HL-60 (cell line): ENCODE measurements at regions not wholly inside any gene's neighbourhood (a gene's known extent, or its start where the extent isn't known, plus 50 kb on each side); places are given as distances from the start of the nearest gene placed in this dataset.

Experiments
- DNase-seq, 2 experiments: peaks; one replicate each; pipeline ENCODE4 v3.0.0-alpha.2; 2010 to 2020; ENCODE audit warnings: low read depth in 1 of 2, low spot score in 1 of 2
- H3K27ac ChIP-seq: fragments of 250-450 bp; sonication (Bioruptor Pico); replicated peaks from 2 replicates; pipeline ENCODE4 v1.5.1; 2020; ENCODE audit warnings: mild to moderate bottlenecking, moderate library complexity
- H3K27me3 ChIP-seq: fragments of 250-450 bp; sonication (Bioruptor Pico); 2 replicates; pipeline ENCODE4 v1.5.1; 2021; ENCODE audit warnings: mild to moderate bottlenecking, moderate library complexity; ENCODE audit not compliant: insufficient read depth, poor library complexity, severe bottlenecking
- H3K4me3 ChIP-seq: replicated peaks from 2 replicates; pipeline ENCODE4 v1.5.1; 2011; ENCODE audit warnings: mild to moderate bottlenecking, control low read depth, low read length; ENCODE audit not compliant: insufficient read depth
- CTCF ChIP-seq: IDR thresholded peaks from one replicate; pipeline ENCODE4 v1.5.1; 2011; ENCODE audit warnings: low read length, control low read depth, inconsistent platforms; ENCODE audit not compliant: insufficient read depth
- GABPA ChIP-seq: IDR thresholded peaks from 2 replicates; pipeline ENCODE4 v1.6.1; 2012; ENCODE audit warnings: low read depth
- POLR2AphosphoS5 ChIP-seq: IDR thresholded peaks from 2 replicates; pipeline ENCODE4 v1.6.1; 2012; ENCODE audit warnings: low read depth
- REST ChIP-seq: IDR thresholded peaks from 2 replicates; pipeline ENCODE4 v1.6.1; 2012; ENCODE audit warnings: low read depth; ENCODE audit not compliant: insufficient replicate concordance
- SPI1 ChIP-seq: IDR thresholded peaks from 2 replicates; pipeline ENCODE4 v1.6.1; 2012; ENCODE audit warnings: low read depth, mild to moderate bottlenecking, borderline replicate concordance

GRCh38 chr1:115477071-115477470 lies 139.0 kb upstream of the NGF start:
- no peak overlapping the region for H3K4me3 ChIP-seq
- TF ChIP-seq SPI1: no peak
- TF ChIP-seq CTCF: no peak
- TF ChIP-seq REST: no peak
- TF ChIP-seq POLR2AphosphoS5: no peak
- TF ChIP-seq GABPA: no peak
- DNase-seq: no peak
- no peak overlapping the region for H3K27ac ChIP-seq
- no peaks in the 10 kb centered on the region for H3K27me3 ChIP-seq

- H3K27me3 ChIP-seq: no peaks in the 10 kb centered on the region
- DNase-seq: no peak
- H3K27ac ChIP-seq: no peak overlapping the region
- H3K4me3 ChIP-seq: no peak overlapping the region
- no peak for TF ChIP-seq POLR2AphosphoS5
- TF ChIP-seq SPI1: no peak
- TF ChIP-seq REST: no peak
- no peak for TF ChIP-seq GABPA
- TF ChIP-seq CTCF: no peak
Observed at GRCh38 chr1:115476616-115477015, 138.6 kb upstream of the NGF start.

GRCh38 chr1:115475901-115476300 lies 137.9 kb upstream of the NGF start:
- H3K27me3 ChIP-seq: no peaks in the 10 kb centered on the region
- DNase-seq: no peak
- H3K27ac ChIP-seq: no peak overlapping the region
- H3K4me3 ChIP-seq: no peak overlapping the region
- no peak for TF ChIP-seq POLR2AphosphoS5
- TF ChIP-seq REST: no peak
- no peak for TF ChIP-seq CTCF
- TF ChIP-seq GABPA: no peak
- TF ChIP-seq SPI1: no peak
